K562 (cell line): ENCODE measurements at regions not wholly inside any gene's neighbourhood (a gene's known extent, or its start where the extent isn't known, plus 50 kb on each side); places are given as distances from the start of the nearest gene placed in this dataset.

Source experiments
- CBFA2T2 ChIP-seq: fragments of 450-650 bp; conservative IDR thresholded peaks from 2 replicates; pipeline ENCODE4 v1.6.1; 2017; ENCODE audit warnings: mild to moderate bottlenecking
- TBP ChIP-seq: optimal IDR thresholded peaks from 2 replicates; pipeline ENCODE3; 2011; ENCODE audit warnings: low read depth, low read length, improper control_type of control experiment

- no peak for TF ChIP-seq TBP
- TF ChIP-seq CBFA2T2, result no peak
These were observed 83.4 kb downstream of the ACTL7B start for GRCh38 chr9:108772301-108772894.
